ENCODE measurements at regions not wholly inside any gene's neighbourhood (a gene's known extent, or its start where the extent isn't known, plus 50 kb on each side); places are given as distances from the start of the nearest gene placed in this dataset.

GRCh38 chr18:10121786-10122515, 208.1 kb downstream of the VAPA start (continued):
- TF ChIP-seq ZEB2 (tag by site-specific recombination; IDR thresholded peaks at IDR 0.05) (0 out of 2 replicates have a peak, but pooled peaks have one; percentile 31), ZNF48 (tag by site-specific recombination; IDR thresholded peaks at IDR 0.05) (no peak), ZNF585B (tag by site-specific recombination; IDR thresholded peaks at IDR 0.05) (no peak), ZNF510 (tag by site-specific recombination; IDR thresholded peaks at IDR 0.05; ENCODE audit: insufficient replicate concordance) (no peak), ZNF24 (tag by site-specific recombination; IDR thresholded peaks at IDR 0.05) (0 out of 2 replicates have a peak, but pooled peaks have one; percentile 52), ZNF280C (tag by site-specific recombination; IDR thresholded peaks at IDR 0.05) (no peak), FEZF1 (tag by site-specific recombination; IDR thresholded peaks at IDR 0.05) (peak; percentile 99), ZNF449 (tag by site-specific recombination; IDR thresholded peaks at IDR 0.05) (no peak), ATF2 (tag by site-specific recombination; IDR thresholded peaks at IDR 0.05; ENCODE audit: low read depth) (no peak), YY1 (tag by site-specific recombination; IDR thresholded peaks at IDR 0.05) (no peak), TRIM28 (IDR thresholded peaks at IDR 0.05; ENCODE audit: borderline replicate concordance, low read length) (peak; percentile 68; the same call in 1 of the 2 replicates), OSR2 (tag by site-specific recombination; IDR thresholded peaks at IDR 0.05) (peak; percentile 60; the same call in 1 of the 2 replicates), ZNF768 (tag by site-specific recombination; IDR thresholded peaks at IDR 0.05) (no peak), PRDM1 (tag by site-specific recombination; IDR thresholded peaks at IDR 0.05) (peak; percentile 67), PRDM4 (tag by site-specific recombination; IDR thresholded peaks at IDR 0.05) (peak; percentile 84; the same call in 1 of the 2 replicates), ZSCAN16 (tag by site-specific recombination; IDR thresholded peaks at IDR 0.05) (no peak), ZNF239 (tag by site-specific recombination; IDR thresholded peaks at IDR 0.05) (0 out of 2 replicates have a peak, but pooled peaks have one; percentile 34), KLF7 (tag by site-specific recombination; IDR thresholded peaks at IDR 0.05; ENCODE audit: borderline replicate concordance) (peak; percentile 46; the same call in 1 of the 2 replicates), KLF9 (tag by site-specific recombination; IDR thresholded peaks at IDR 0.05; ENCODE audit: low read depth) (no peak), ZNF580 (tag by site-specific recombination; IDR thresholded peaks at IDR 0.05) (peak; percentile 78; the same call in 1 of the 2 replicates), ZBTB1 (tag by site-specific recombination; IDR thresholded peaks at IDR 0.05) (no peak), ZBTB20 (tag by site-specific recombination; IDR thresholded peaks at IDR 0.05) (peak; percentile 37; the same call in 1 of the 2 replicates)
- TF ChIP-seq, protein P1, sequence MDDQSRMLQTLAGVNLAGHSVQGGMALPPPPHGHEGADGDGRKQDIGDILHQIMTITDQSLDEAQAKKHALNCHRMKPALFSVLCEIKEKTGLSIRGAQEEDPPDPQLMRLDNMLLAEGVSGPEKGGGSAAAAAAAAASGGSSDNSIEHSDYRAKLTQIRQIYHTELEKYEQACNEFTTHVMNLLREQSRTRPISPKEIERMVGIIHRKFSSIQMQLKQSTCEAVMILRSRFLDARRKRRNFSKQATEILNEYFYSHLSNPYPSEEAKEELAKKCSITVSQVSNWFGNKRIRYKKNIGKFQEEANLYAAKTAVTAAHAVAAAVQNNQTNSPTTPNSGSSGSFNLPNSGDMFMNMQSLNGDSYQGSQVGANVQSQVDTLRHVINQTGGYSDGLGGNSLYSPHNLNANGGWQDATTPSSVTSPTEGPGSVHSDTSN (CRISPR knock-in tag; IDR thresholded peaks at IDR 0.05), result no peak
- TF ChIP-seq, protein P2, sequence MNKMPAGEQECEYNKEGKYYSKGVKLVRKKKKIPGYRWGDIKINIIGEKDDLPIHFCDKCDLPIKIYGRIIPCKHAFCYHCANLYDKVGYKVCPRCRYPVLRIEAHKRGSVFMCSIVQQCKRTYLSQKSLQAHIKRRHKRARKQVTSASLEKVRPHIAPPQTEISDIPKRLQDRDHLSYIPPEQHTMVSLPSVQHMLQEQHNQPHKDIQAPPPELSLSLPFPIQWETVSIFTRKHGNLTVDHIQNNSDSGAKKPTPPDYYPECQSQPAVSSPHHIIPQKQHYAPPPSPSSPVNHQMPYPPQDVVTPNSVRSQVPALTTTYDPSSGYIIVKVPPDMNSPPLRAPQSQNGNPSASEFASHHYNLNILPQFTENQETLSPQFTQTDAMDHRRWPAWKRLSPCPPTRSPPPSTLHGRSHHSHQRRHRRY (tag by site-specific recombination; IDR thresholded peaks at IDR 0.05), result no peak
- TF ChIP-seq, protein P3, sequence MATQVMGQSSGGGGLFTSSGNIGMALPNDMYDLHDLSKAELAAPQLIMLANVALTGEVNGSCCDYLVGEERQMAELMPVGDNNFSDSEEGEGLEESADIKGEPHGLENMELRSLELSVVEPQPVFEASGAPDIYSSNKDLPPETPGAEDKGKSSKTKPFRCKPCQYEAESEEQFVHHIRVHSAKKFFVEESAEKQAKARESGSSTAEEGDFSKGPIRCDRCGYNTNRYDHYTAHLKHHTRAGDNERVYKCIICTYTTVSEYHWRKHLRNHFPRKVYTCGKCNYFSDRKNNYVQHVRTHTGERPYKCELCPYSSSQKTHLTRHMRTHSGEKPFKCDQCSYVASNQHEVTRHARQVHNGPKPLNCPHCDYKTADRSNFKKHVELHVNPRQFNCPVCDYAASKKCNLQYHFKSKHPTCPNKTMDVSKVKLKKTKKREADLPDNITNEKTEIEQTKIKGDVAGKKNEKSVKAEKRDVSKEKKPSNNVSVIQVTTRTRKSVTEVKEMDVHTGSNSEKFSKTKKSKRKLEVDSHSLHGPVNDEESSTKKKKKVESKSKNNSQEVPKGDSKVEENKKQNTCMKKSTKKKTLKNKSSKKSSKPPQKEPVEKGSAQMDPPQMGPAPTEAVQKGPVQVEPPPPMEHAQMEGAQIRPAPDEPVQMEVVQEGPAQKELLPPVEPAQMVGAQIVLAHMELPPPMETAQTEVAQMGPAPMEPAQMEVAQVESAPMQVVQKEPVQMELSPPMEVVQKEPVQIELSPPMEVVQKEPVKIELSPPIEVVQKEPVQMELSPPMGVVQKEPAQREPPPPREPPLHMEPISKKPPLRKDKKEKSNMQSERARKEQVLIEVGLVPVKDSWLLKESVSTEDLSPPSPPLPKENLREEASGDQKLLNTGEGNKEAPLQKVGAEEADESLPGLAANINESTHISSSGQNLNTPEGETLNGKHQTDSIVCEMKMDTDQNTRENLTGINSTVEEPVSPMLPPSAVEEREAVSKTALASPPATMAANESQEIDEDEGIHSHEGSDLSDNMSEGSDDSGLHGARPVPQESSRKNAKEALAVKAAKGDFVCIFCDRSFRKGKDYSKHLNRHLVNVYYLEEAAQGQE (tag by site-specific recombination; IDR thresholded peaks at IDR 0.05), result no peak
